ENCODE measurements at regions not wholly inside any gene's neighbourhood (a gene's known extent, or its start where the extent isn't known, plus 50 kb on each side); places are given as distances from the start of the nearest gene placed in this dataset.

GRCh38 chr2:165033402-165033801 lies 78.1 kb upstream of the SLC38A11 start:
- ATAC-seq = no peak
- TF ChIP-seq ZFP30 (CRISPR knock-in tag; IDR thresholded peaks at IDR 0.05) = no peak
- TF ChIP-seq ISL1 (CRISPR knock-in tag; IDR thresholded peaks at IDR 0.05) = no peak
- TF ChIP-seq CSDC2 (CRISPR knock-in tag; IDR thresholded peaks at IDR 0.05) = no peak
- no peak for TF ChIP-seq ZNF70 (CRISPR knock-in tag; IDR thresholded peaks at IDR 0.05)
- TF ChIP-seq CSRNP3 (CRISPR knock-in tag; IDR thresholded peaks at IDR 0.05) = no peak
- TF ChIP-seq ARNTL (CRISPR knock-in tag; IDR thresholded peaks at IDR 0.05; ENCODE audit: borderline replicate concordance, low read depth) = no peak
- TF ChIP-seq ZC3H10 (CRISPR knock-in tag; IDR thresholded peaks at IDR 0.05) = no peak

GRCh38 chr2:165032559-165032958 lies 77.2 kb upstream of the SLC38A11 start:
- ATAC-seq = no peak
- no peak for TF ChIP-seq ZC3H10 (CRISPR knock-in tag; IDR thresholded peaks at IDR 0.05)

- no peak for ATAC-seq
- TF ChIP-seq ESRRG (CRISPR knock-in tag; IDR thresholded peaks at IDR 0.05) (no peak), ZNF565 (CRISPR knock-in tag; conservative IDR thresholded peaks at IDR 0.05; ENCODE audit: low read depth) (no peak), PATZ1 (CRISPR knock-in tag; IDR thresholded peaks at IDR 0.05; ENCODE audit: borderline replicate concordance) (no peak), CSRNP3 (CRISPR knock-in tag; IDR thresholded peaks at IDR 0.05) (no peak), CREB5 (CRISPR knock-in tag; IDR thresholded peaks at IDR 0.05; ENCODE audit: low read depth) (no peak), SNAI2 (CRISPR knock-in tag; IDR thresholded peaks at IDR 0.05) (no peak), ARNTL (CRISPR knock-in tag; IDR thresholded peaks at IDR 0.05; ENCODE audit: borderline replicate concordance, low read depth) (no peak), ISL1 (CRISPR knock-in tag; IDR thresholded peaks at IDR 0.05) (no peak), TSHZ2 (CRISPR knock-in tag; IDR thresholded peaks at IDR 0.05) (no peak), ZFP30 (CRISPR knock-in tag; IDR thresholded peaks at IDR 0.05) (no peak), ZFP3 (CRISPR knock-in tag; IDR thresholded peaks at IDR 0.05) (no peak), RARB (CRISPR knock-in tag; IDR thresholded peaks at IDR 0.05) (no peak), PPARA (CRISPR knock-in tag; IDR thresholded peaks at IDR 0.05; ENCODE audit: borderline replicate concordance) (no peak), TOX (CRISPR knock-in tag; IDR thresholded peaks at IDR 0.05; ENCODE audit: borderline replicate concordance) (no peak), OSR1 (CRISPR knock-in tag; IDR thresholded peaks at IDR 0.05) (no peak), ZNF70 (CRISPR knock-in tag; IDR thresholded peaks at IDR 0.05) (no peak), TCF4 (CRISPR knock-in tag; IDR thresholded peaks at IDR 0.05; ENCODE audit: borderline replicate concordance) (no peak), BACH2 (CRISPR knock-in tag; IDR thresholded peaks at IDR 0.05; ENCODE audit: borderline replicate concordance) (no peak)
Observed at GRCh38 chr2:165024199-165024598, 68.9 kb upstream of the SLC38A11 start.

- no peak for ATAC-seq
- TF ChIP-seq PPARA (CRISPR knock-in tag; IDR thresholded peaks at IDR 0.05; ENCODE audit: borderline replicate concordance) = no peak
- no peak for TF ChIP-seq ESRRG (CRISPR knock-in tag; IDR thresholded peaks at IDR 0.05)
- no peak for TF ChIP-seq GLIS3 (CRISPR knock-in tag; IDR thresholded peaks at IDR 0.05)
- TF ChIP-seq TOX (CRISPR knock-in tag; IDR thresholded peaks at IDR 0.05; ENCODE audit: borderline replicate concordance) = no peak
- TF ChIP-seq CSDC2 (CRISPR knock-in tag; IDR thresholded peaks at IDR 0.05) = no peak
- no peak for TF ChIP-seq OSR1 (CRISPR knock-in tag; IDR thresholded peaks at IDR 0.05)
- no peak for TF ChIP-seq SNAI2 (CRISPR knock-in tag; IDR thresholded peaks at IDR 0.05)
- TF ChIP-seq CSRNP3 (CRISPR knock-in tag; IDR thresholded peaks at IDR 0.05) = no peak
- no peak for TF ChIP-seq ZC3H10 (CRISPR knock-in tag; IDR thresholded peaks at IDR 0.05)
- TF ChIP-seq ARNTL (CRISPR knock-in tag; IDR thresholded peaks at IDR 0.05; ENCODE audit: borderline replicate concordance, low read depth) = no peak
- TF ChIP-seq BACH2 (CRISPR knock-in tag; IDR thresholded peaks at IDR 0.05; ENCODE audit: borderline replicate concordance) = no peak
- no peak for TF ChIP-seq RARB (CRISPR knock-in tag; IDR thresholded peaks at IDR 0.05)
- no peak for TF ChIP-seq POU6F1 (CRISPR knock-in tag; IDR thresholded peaks at IDR 0.05; ENCODE audit: borderline replicate concordance, low read depth)
- no peak for TF ChIP-seq ZNF70 (CRISPR knock-in tag; IDR thresholded peaks at IDR 0.05)
- no peak for TF ChIP-seq ZNF8 (CRISPR knock-in tag; IDR thresholded peaks at IDR 0.05)
Observed at GRCh38 chr2:165022781-165023180, 67.5 kb upstream of the SLC38A11 start.

Measured in SK-N-SH treated with all-trans-retinoic acid at 6 μM for 48 hours (cell line).